Natural killer cell (primary cell): ENCODE measurements at regions not wholly inside any gene's neighbourhood (a gene's known extent, or its start where the extent isn't known, plus 50 kb on each side); places are given as distances from the start of the nearest gene placed in this dataset.

ENCODE experiments used
- ATAC-seq, 3 donors: fragments of 150-1000 bp in 2 of 3; fragments of 200-7000 bp in 1 of 3; cut with Tn5 transposase; 1 replicate in 1 of 3; 2 replicates in 2 of 3; pipeline ENCODE4 v1.10.0; 2021; ENCODE audit warnings: mild to moderate bottlenecking in 2 of 3, moderate library complexity in 2 of 3
- DNase-seq, 2 donors: peaks; one replicate each; pipeline versions ENCODE4 v3.0.0 to v3.0.0-alpha.2; 2013 to 2021; ENCODE audit warnings: mixed read lengths in 1 of 2
- H3K27ac ChIP-seq: one replicate; pipeline ENCODE4 v1.5.1; 2013; ENCODE audit warnings: mild to moderate bottlenecking, low read length
- H3K27me3 ChIP-seq: one replicate; pipeline ENCODE4 v1.6.1; 2013; ENCODE audit warnings: low read length; ENCODE audit not compliant: control insufficient read depth, insufficient read depth
- H3K36me3 ChIP-seq: one replicate; pipeline ENCODE4 v1.6.1; 2013; ENCODE audit warnings: low read length; ENCODE audit not compliant: control insufficient read depth, insufficient read depth
- H3K4me1 ChIP-seq: one replicate; pipeline ENCODE4 v1.6.1; 2013; ENCODE audit warnings: low read length; ENCODE audit not compliant: control insufficient read depth, insufficient read depth
- H3K4me3 ChIP-seq: one replicate; pipeline ENCODE4 v1.5.1; 2013; ENCODE audit warnings: low read length
- H3K9me3 ChIP-seq: one replicate; pipeline ENCODE4 v1.6.1; 2013; ENCODE audit warnings: low read length; ENCODE audit not compliant: control insufficient read depth, insufficient read depth
- H3K27ac Mint-ChIP-seq, 2 donors: one replicate each; pipeline ENCODE4 v1.8.0; 2022; ENCODE audit warnings: mild to moderate bottlenecking in 2 of 2, mixed read lengths in 2 of 2, moderate library complexity in 1 of 2
- H3K27me3 Mint-ChIP-seq, 2 donors: one replicate each; pipeline ENCODE4 v1.8.0; 2022; ENCODE audit warnings: low read depth in 2 of 2, mixed read lengths in 2 of 2
- H3K36me3 Mint-ChIP-seq: one replicate; pipeline ENCODE4 v1.8.0; 2022; ENCODE audit warnings: mixed read lengths
- H3K4me1 Mint-ChIP-seq, 2 donors: one replicate each; pipeline ENCODE4 v1.8.0; 2022; ENCODE audit warnings: mixed read lengths in 2 of 2
- H3K4me3 Mint-ChIP-seq: one replicate; pipeline ENCODE4 v1.8.0; 2022; ENCODE audit warnings: mild to moderate bottlenecking, moderate library complexity, mixed read lengths
- H3K9me3 Mint-ChIP-seq, 2 donors: one replicate each; pipeline ENCODE4 v1.8.0; 2022; ENCODE audit warnings: mixed read lengths in 2 of 2
- WGBS: methylation state at CpG from one replicate; pipeline ENCODE4 v1.1.7; 2013; ENCODE audit warnings: missing lambda C conversion rate; ENCODE audit not compliant: insufficient coverage; 5-methylcytosine and 5-hydroxymethylcytosine counted together
- intact Hi-C: fragments of 100-400 bp; cut with micrococcal nuclease; formaldehyde crosslinking; loops from one replicate; pipeline ENCODE4 v1.14.2; 2022
- TF ChIP-seq, protein P1 (sequence below): fragments of 200-600 bp; IDR thresholded peaks from one replicate; pipeline ENCODE4 v1.8.0; 2022; ENCODE audit warnings: antibody characterized with exemption

DNA sequence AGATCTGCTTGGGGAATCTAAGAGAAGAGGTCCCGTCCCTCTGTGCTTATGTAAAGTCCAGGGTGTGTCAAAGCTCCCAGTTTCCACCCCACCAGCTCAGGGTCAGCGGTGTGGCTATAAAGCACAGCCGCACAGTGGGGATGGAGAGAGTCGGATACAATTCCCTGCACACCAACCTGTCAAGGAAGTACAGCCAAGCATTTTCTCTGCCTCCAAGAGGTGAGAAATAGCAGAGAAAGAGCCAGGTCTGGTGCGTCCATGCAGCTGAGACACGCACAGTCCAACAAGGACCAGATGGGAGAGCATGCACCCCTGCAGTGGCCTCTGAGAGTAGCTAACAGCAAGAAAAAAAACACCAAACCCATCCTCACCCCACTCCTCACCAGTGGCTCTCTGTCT is 61.3 kb upstream of the WAC start:
- DNase-seq (no peak), ATAC-seq (no peak)
- Mint-ChIP-seq H3K4me1 (no peaks in the 10 kb centered on the region), H3K27ac (no peak overlapping the region), H3K4me3 (no peak overlapping the region), H3K9me3 (no peaks in the 10 kb centered on the region), H3K36me3 (no peaks in the 10 kb centered on the region), H3K27me3 (peaks cover 3 to 8% of the 10 kb centered on the region in 2 donors)
- intact Hi-C loops, result no loop called here
- Histone ChIP-seq H3K9me3 (no peaks in the 10 kb centered on the region), H3K4me1 (no peaks in the 10 kb centered on the region), H3K27me3 (no peaks in the 10 kb centered on the region), H3K27ac (no peak overlapping the region), H3K36me3 (no peaks in the 10 kb centered on the region), H3K4me3 (no peak overlapping the region)
- TF ChIP-seq, protein P1, sequence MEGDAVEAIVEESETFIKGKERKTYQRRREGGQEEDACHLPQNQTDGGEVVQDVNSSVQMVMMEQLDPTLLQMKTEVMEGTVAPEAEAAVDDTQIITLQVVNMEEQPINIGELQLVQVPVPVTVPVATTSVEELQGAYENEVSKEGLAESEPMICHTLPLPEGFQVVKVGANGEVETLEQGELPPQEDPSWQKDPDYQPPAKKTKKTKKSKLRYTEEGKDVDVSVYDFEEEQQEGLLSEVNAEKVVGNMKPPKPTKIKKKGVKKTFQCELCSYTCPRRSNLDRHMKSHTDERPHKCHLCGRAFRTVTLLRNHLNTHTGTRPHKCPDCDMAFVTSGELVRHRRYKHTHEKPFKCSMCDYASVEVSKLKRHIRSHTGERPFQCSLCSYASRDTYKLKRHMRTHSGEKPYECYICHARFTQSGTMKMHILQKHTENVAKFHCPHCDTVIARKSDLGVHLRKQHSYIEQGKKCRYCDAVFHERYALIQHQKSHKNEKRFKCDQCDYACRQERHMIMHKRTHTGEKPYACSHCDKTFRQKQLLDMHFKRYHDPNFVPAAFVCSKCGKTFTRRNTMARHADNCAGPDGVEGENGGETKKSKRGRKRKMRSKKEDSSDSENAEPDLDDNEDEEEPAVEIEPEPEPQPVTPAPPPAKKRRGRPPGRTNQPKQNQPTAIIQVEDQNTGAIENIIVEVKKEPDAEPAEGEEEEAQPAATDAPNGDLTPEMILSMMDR, result no peak
- WGBS, result 94% methylated on average over 6 of the region's 6 CpGs

- H3K4me1 Mint-ChIP-seq, result no peaks in the 10 kb centered on the region
- H3K27ac Mint-ChIP-seq, result no peak overlapping the region
- no peaks in the 10 kb centered on the region for H3K9me3 ChIP-seq
- no peak for DNase-seq
- WGBS, result no CpG with 5 or more reads among the region's 1 CpG
- H3K27me3 Mint-ChIP-seq, result peaks cover 8 to 28% of the 10 kb centered on the region in 2 donors
- H3K27ac ChIP-seq, result no peak overlapping the region
- TF ChIP-seq, protein P1, result no peak
- no peaks in the 10 kb centered on the region for H3K36me3 ChIP-seq
- no peaks in the 10 kb centered on the region for H3K9me3 Mint-ChIP-seq
- no peaks in the 10 kb centered on the region for H3K27me3 ChIP-seq
- H3K4me3 Mint-ChIP-seq, result no peak overlapping the region
- no peak for ATAC-seq
- H3K4me3 ChIP-seq, result no peak overlapping the region
- intact Hi-C loops, result no loop called here
- no peaks in the 10 kb centered on the region for H3K36me3 Mint-ChIP-seq
- no peaks in the 10 kb centered on the region for H3K4me1 ChIP-seq
These were observed 54.3 kb upstream of the WAC start for GRCh38 chr10:28478646-28479045.

GRCh38 chr10:28479425-28479865 is 53.5 kb upstream of the WAC start:
- Mint-ChIP-seq H3K4me3 (no peak overlapping the region), H3K36me3 (no peaks in the 10 kb centered on the region), H3K27me3 (peaks cover 8 to 28% of the 10 kb centered on the region in 2 donors), H3K9me3 (no peaks in the 10 kb centered on the region), H3K27ac (no peak overlapping the region), H3K4me1 (no peaks in the 10 kb centered on the region)
- DNase-seq (no peak), ATAC-seq (no peak)
- TF ChIP-seq, protein P1, result no peak
- Histone ChIP-seq H3K27ac (no peak overlapping the region), H3K4me3 (no peak overlapping the region), H3K4me1 (no peaks in the 10 kb centered on the region), H3K36me3 (no peaks in the 10 kb centered on the region), H3K9me3 (no peaks in the 10 kb centered on the region), H3K27me3 (no peaks in the 10 kb centered on the region)
- 57% methylated on average over 4 of the region's 5 CpGs for WGBS
- intact Hi-C loops, result no loop called here

DNA sequence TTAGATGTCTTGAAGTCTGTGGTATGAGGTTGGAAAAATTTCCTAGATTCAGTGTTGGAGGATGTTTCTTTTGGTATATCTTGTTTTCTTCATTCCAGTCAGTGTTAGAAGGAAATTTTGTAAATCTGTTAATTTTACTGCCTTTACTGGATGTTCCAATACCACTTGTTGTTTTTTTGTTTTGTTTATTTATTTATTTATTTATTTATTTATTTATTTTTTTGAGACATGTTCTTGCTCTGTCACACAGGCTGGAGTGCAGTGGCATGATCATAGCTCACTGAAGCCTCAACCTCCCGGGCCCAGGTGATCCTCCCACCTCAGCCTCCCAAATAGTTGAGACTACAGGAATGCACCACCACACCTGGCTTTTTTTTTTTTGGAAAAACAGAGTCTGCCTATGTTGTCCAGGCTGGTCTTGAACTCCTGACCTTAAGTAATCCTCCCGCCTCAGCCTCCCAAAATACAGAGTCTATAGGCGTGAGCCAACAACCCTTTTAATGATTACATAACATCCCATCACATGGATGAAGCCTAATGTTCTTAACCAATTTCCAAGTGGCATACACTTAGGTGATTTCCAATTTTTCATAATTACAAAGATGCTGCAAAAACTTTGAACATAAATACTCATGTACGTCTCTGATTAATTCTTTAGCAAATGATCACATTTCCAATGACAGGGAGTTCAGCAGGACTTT is 52.8 kb upstream of the WAC start:
- DNase-seq, result no peak
- H3K27ac ChIP-seq, result no peak overlapping the region
- TF ChIP-seq, protein P1, result no peak
- Mint-ChIP-seq H3K9me3 (no peaks in the 10 kb centered on the region), H3K36me3 (no peaks in the 10 kb centered on the region), H3K4me1 (no peaks in the 10 kb centered on the region), H3K4me3 (no peak overlapping the region), H3K27me3 (peaks cover 8 to 28% of the 10 kb centered on the region in 2 donors), H3K27ac (no peak overlapping the region)
- 90% methylated on average over 4 of the region's 4 CpGs for WGBS
- ATAC-seq, result no peak
- no peaks in the 10 kb centered on the region for H3K9me3 ChIP-seq
- H3K36me3 ChIP-seq, result no peaks in the 10 kb centered on the region
- no peaks in the 10 kb centered on the region for H3K27me3 ChIP-seq
- no peak overlapping the region for H3K4me3 ChIP-seq
- no peaks in the 10 kb centered on the region for H3K4me1 ChIP-seq
- intact Hi-C loops, result no loop called here
